ENCODE measurements at regions not wholly inside any gene's neighbourhood (a gene's known extent, or its start where the extent isn't known, plus 50 kb on each side); places are given as distances from the start of the nearest gene placed in this dataset.

DNA sequence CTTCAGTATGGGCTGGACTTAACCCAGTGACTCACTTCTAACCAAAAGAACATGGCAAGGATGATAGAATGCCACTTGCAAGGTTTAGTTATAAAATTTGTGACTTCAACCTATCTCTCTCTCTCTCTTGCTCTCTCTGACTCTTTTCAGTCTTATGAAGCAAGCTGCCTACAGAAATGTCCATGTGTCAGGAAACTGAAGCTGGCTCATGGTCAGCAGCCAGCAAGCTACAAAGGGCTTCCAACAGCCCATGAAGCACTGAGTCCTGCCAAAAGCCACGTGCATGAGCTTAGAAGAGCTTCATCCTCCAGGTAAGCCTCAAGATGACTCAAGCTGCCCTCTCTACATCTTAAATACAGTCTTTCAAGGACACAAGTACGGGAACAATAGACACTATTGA, 100.3 kb downstream of the HS3ST1 start:
- Mint-ChIP-seq H3K9me3 (peaks cover 20% of the 10 kb centered on the region), H3K4me3 (no peak overlapping the region), H3K36me3 (ENCODE audit: low read depth) (peaks cover 13% of the 10 kb centered on the region), H3K4me1 (no peaks in the 10 kb centered on the region), H3K27ac (no peak overlapping the region), H3K27me3 (ENCODE audit: insufficient read depth) (no peaks in the 10 kb centered on the region)
- Histone ChIP-seq H3K9me3 (ENCODE audit: control insufficient read depth, low read length) (peaks cover 19% of the 10 kb centered on the region), H3K27me3 (ENCODE audit: control insufficient read depth, insufficient read depth, low read length, poor library complexity, severe bottlenecking) (no peaks in the 10 kb centered on the region), H3K4me1 (ENCODE audit: control insufficient read depth, insufficient read depth, low read length) (no peaks in the 10 kb centered on the region), H3K27ac (ENCODE audit: low read depth, low read length) (no peak overlapping the region), H3K9ac (ENCODE audit: extremely low read depth, low read length, poor library complexity, severe bottlenecking) (no peak overlapping the region), H3K4me3 (ENCODE audit: low read length) (no peak overlapping the region), H3K36me3 (ENCODE audit: control insufficient read depth, insufficient read depth, low read length) (no peaks in the 10 kb centered on the region)
- WGBS, 2 experiments (ENCODE audit: insufficient coverage in 1 of 2, insufficient read length in 1 of 2), result 94% methylated on average over 2 of the region's 2 CpGs; no CpG with 5 or more reads in 1 of the 2 experiments
- DNase-seq, result no peak
- TF ChIP-seq CTCF (conservative IDR thresholded peaks at IDR 0.05), result no peak

DNA sequence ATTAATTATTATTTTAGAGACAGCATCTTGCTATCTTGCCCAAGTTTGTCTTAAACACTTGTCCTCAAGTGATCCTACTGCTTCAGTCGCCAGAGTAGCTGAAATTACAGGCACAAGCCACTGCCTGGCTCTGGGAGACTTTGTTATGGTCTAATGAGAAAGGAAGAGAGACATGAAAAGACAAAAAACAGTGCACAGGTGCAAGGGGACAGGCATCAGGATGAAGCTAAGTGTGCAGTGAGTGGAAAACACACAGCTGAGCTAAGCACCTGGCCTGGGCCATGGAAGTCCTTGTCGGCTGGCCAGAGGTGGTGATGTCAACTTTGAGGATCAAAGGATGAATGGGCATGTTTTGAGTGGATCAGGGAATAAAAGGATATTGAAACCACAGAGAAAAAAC, 102.7 kb downstream of the HS3ST1 start:
- Mint-ChIP-seq H3K9me3 (peaks cover 42% of the 10 kb centered on the region), H3K27me3 (ENCODE audit: insufficient read depth) (no peaks in the 10 kb centered on the region), H3K4me3 (no peak overlapping the region), H3K36me3 (ENCODE audit: low read depth) (peaks cover 22% of the 10 kb centered on the region), H3K4me1 (no peaks in the 10 kb centered on the region), H3K27ac (no peak overlapping the region)
- Histone ChIP-seq H3K9me3 (ENCODE audit: control insufficient read depth, low read length) (peaks cover 37% of the 10 kb centered on the region), H3K9ac (ENCODE audit: extremely low read depth, low read length, poor library complexity, severe bottlenecking) (no peak overlapping the region), H3K4me3 (ENCODE audit: low read length) (no peak overlapping the region), H3K27ac (ENCODE audit: low read depth, low read length) (no peak overlapping the region), H3K4me1 (ENCODE audit: control insufficient read depth, insufficient read depth, low read length) (no peaks in the 10 kb centered on the region), H3K36me3 (ENCODE audit: control insufficient read depth, insufficient read depth, low read length) (no peaks in the 10 kb centered on the region), H3K27me3 (ENCODE audit: control insufficient read depth, insufficient read depth, low read length, poor library complexity, severe bottlenecking) (no peaks in the 10 kb centered on the region)
- no peak for TF ChIP-seq CTCF (conservative IDR thresholded peaks at IDR 0.05)
- 86 to 92% methylated on average over 1 to 2 of the region's 2 CpGs for WGBS, 2 experiments (ENCODE audit: insufficient coverage in 1 of 2, insufficient read length in 1 of 2)
- DNase-seq, result no peak

DNA sequence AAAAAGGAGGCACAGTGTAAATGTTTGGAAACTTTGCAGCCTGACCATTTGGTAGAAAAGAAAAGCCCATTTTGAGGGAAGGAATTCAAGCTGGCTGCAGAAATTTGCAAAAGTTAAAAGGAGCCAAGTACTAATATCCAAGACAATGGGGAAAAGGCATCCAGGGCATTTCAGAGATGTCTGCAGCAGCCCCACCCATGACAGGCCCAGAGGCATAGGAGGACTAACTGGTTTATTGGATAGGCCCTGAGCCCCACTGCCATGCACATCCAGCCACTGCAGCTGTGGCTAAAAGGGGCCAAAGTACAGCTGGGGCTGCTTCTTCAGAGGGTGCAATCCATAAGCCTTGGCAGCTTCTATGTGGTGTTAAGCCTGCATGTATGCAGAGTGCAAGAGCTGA, 104.9 kb downstream of the HS3ST1 start:
- no peak for DNase-seq
- H3K36me3 ChIP-seq (ENCODE audit: control insufficient read depth, insufficient read depth, low read length), result no peaks in the 10 kb centered on the region
- H3K27me3 ChIP-seq (ENCODE audit: control insufficient read depth, insufficient read depth, low read length, poor library complexity, severe bottlenecking), result no peaks in the 10 kb centered on the region
- H3K9ac ChIP-seq (ENCODE audit: extremely low read depth, low read length, poor library complexity, severe bottlenecking), result no peak overlapping the region
- Mint-ChIP-seq H3K27ac (no peak overlapping the region), H3K27me3 (ENCODE audit: insufficient read depth) (no peaks in the 10 kb centered on the region), H3K4me1 (no peaks in the 10 kb centered on the region), H3K36me3 (ENCODE audit: low read depth) (peaks cover 26% of the 10 kb centered on the region), H3K9me3 (peaks cover 53% of the 10 kb centered on the region), H3K4me3 (no peak overlapping the region)
- TF ChIP-seq CTCF (conservative IDR thresholded peaks at IDR 0.05), result no peak
- no peak overlapping the region for H3K27ac ChIP-seq (ENCODE audit: low read depth, low read length)
- no peaks in the 10 kb centered on the region for H3K4me1 ChIP-seq (ENCODE audit: control insufficient read depth, insufficient read depth, low read length)
- peak overlapping the region; percentile 19 for H3K4me3 ChIP-seq (ENCODE audit: low read length)
- H3K9me3 ChIP-seq (ENCODE audit: control insufficient read depth, low read length), result peaks cover 37% of the 10 kb centered on the region
